Fibroblast of pulmonary artery (primary cell): ENCODE measurements at regions not wholly inside any gene's neighbourhood (a gene's known extent, or its start where the extent isn't known, plus 50 kb on each side); places are given as distances from the start of the nearest gene placed in this dataset.
"Not testable (repeated sequence)": the region's sequence is repeated elsewhere in the genome, so short reads cannot be mapped to it uniquely, and the experiment has no call there.

Experiments used
- DNase-seq: peaks from one replicate; pipeline ENCODE4 v3.0.0-alpha.2; 2010; ENCODE audit warnings: low read depth
- H3K4me3 ChIP-seq: replicated peaks from 2 replicates; pipeline ENCODE4 v1.5.1; 2011; ENCODE audit warnings: low read depth, mild to moderate bottlenecking, control low read depth, low read length, moderate library complexity
- CTCF ChIP-seq: IDR thresholded peaks from 2 replicates; pipeline ENCODE4 v1.5.1; 2011; ENCODE audit warnings: mild to moderate bottlenecking, control low read depth, low read length, inconsistent platforms; ENCODE audit errors: missing control alignments

GRCh38 chr7:125326666-125327255 is 397.1 kb upstream of the POT1 start:
- no peak for TF ChIP-seq CTCF
- DNase-seq, result peak; percentile 3
- no peak overlapping the region for H3K4me3 ChIP-seq

GRCh38 chr7:125316466-125316865 is 386.8 kb upstream of the POT1 start:
- H3K4me3 ChIP-seq, result no peak overlapping the region
- TF ChIP-seq CTCF, result peak; percentile 27
- DNase-seq, result peak; percentile 43

- H3K4me3 ChIP-seq, result no peak overlapping the region
- TF ChIP-seq CTCF, result no peak
- no peak for DNase-seq
These were observed 369.6 kb upstream of the POT1 start for GRCh38 chr7:125299003-125299765.

GRCh38 chr7:125279961-125280360 is 350.3 kb upstream of the POT1 start:
- TF ChIP-seq CTCF, result no peak
- DNase-seq, result no peak
- H3K4me3 ChIP-seq, result no peak overlapping the region

- no peak for TF ChIP-seq CTCF
- H3K4me3 ChIP-seq, result no peak overlapping the region
- no peak for DNase-seq
These were observed 348.7 kb upstream of the POT1 start for GRCh38 chr7:125278318-125278717.

- not testable (repeated sequence) for DNase-seq
These were observed 345.1 kb upstream of the POT1 start for GRCh38 chr7:125274742-125275141.

GRCh38 chr7:125264174-125264856 is 334.7 kb upstream of the POT1 start:
- not testable (repeated sequence) for DNase-seq, H3K4me3 ChIP-seq

More at GRCh38 chr7:125274742-125275141, 345.1 kb upstream of the POT1 start:
- H3K4me3 ChIP-seq, result not testable (repeated sequence)

- not testable (repeated sequence) for DNase-seq, H3K4me3 ChIP-seq
These were observed 329.3 kb upstream of the POT1 start for GRCh38 chr7:125258876-125259417.
